ENCODE measurements at regions not wholly inside any gene's neighbourhood (a gene's known extent, or its start where the extent isn't known, plus 50 kb on each side); places are given as distances from the start of the nearest gene placed in this dataset.

DNA sequence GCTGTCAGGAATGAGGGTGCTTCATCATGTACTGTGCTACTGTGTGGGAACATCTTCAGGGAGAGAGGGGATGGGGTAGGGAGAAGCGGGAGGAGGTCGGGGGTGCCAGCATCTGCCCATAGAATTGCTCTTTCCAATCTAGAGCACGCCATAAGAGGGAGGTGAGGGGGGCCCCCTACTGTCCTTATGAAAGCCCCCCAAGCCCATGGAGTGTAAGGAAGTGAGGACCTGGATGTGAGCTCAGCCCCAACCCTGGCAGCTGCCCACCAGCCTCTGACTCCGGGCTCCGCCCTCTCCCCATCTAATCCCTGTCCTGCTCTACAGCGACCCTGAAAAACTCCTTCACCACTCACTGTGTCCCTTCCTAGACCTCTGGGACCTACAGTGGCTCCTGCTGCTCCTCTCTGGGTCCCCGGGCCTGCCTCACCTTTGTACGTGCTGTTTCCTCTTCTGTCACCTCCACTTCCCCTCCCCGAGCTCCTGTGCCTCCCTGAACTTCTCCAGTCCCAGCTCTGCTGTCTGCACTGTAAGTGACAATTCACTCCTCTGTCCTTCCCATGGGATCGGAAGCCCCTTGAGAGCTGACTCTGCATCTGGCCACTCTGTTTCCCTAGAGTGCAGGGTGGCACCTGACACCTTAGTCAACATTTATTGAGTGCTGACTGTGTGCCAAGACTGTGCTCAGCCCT is 269.4 kb downstream of the PTPRU start:
- no peak for DNase-seq (ENCODE audit: low read depth)
- in situ Hi-C loops (cut with HindIII; ENCODE audit: low pct_unique_long_range_greater_than_20kb, low sequenced_read_pairs), result no loop called here

DNA sequence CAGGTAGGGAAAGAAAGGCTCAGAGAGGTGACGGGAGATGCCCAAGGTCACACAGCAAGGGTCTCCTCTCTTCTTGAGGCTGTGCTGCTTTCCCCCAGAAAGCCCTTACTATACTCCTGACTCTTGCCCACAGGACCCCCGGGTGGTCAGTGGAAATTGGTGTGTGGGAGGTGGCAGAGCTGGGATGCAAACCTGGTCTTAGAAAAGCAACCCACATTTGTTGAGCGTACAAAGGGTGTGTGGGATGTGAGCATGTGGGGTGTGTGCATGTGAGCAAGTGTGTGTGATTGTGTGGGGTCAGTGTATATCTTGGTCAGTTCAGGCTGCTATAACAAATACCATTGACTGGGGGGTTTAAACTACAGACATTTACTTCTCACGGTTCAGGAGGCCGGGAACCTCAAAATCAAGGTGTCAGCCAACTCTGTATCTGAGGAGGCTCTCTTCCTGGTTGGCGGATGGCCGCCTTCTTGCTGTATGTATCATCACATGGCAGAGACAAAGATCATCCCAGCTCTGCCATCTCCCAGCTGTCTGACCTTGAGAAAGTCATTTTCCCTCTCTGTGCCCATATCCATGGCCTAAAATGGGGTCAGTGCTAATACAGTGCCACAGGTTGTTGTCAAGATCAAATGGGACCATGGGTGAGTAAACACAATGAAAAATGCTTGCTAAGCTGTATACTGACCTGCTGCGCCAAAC is 268.5 kb downstream of the PTPRU start:
- in situ Hi-C loops (cut with HindIII; ENCODE audit: low pct_unique_long_range_greater_than_20kb, low sequenced_read_pairs), result no loop called here

DNA sequence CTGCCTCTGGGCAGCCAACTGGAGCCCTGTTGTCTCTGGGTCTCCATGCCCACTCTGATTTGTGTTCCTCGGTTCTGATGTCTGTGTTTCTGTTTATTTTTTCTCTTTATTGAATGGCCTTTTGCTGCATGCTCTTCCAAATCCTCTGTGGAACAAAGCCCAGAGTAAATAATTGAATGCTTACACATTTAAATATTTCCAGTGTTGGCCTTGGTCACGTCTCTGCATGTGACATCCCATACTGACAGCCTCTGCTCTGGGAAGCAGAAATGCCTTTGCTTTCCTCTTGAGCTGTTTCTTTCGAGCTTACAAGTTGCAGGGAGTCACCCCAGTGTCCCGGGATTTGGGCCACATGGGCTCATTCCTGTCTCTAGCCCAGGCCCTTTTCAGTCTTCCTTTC is 267.9 kb downstream of the PTPRU start:
- in situ Hi-C loops (cut with HindIII; ENCODE audit: low pct_unique_long_range_greater_than_20kb, low sequenced_read_pairs), result no loop called here
- DNase-seq (ENCODE audit: low read depth), result no peak

More for the DNA sequence above, 268.5 kb downstream of the PTPRU start:
- no peak for DNase-seq (ENCODE audit: low read depth)

DNA sequence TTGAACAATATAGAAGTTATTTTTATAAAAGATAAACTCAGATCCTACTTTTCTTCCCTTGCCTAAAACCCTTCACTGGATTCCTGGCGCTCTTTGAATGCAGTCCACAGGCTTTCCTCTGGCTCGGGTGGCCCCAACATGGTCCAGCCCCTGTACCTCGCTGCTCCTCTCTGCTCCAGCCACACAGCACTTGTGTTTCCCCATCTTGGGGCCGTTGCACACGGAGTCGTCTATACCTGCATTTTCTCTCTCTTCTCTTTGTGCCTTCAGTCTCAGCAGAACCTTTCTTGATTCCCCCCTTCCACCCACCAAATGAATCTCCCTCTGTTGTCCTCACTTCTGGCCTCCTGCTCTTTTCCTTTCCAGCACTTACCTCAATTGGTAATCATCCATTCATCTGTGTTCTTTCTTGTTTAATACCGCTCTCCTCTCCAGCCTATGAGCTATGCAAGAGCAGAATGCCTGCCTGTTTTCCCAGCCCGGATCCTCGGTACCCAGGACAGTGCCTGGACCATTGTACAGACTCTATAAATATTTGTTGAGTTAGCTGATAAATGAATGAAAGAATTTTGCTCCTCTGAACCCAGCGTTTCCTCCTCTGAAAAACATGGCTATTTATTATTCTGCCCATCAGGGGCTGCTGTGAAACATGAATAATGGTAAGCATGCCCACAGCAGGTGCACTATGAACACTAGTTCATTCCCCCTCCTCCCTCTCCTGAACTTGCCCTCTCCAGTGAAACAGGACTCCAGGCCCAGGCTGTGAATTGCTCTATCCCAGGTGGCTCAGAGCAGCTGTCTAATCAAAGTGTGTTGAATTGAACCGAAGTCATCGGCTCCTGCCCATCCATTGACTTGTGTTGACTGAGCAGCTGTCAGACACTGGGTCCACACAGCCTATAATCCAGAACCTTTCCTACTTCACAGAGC is 266.9 kb downstream of the PTPRU start:
- no peak for DNase-seq (ENCODE audit: low read depth)
- in situ Hi-C loops (cut with HindIII; ENCODE audit: low pct_unique_long_range_greater_than_20kb, low sequenced_read_pairs), result no loop called here

DNA sequence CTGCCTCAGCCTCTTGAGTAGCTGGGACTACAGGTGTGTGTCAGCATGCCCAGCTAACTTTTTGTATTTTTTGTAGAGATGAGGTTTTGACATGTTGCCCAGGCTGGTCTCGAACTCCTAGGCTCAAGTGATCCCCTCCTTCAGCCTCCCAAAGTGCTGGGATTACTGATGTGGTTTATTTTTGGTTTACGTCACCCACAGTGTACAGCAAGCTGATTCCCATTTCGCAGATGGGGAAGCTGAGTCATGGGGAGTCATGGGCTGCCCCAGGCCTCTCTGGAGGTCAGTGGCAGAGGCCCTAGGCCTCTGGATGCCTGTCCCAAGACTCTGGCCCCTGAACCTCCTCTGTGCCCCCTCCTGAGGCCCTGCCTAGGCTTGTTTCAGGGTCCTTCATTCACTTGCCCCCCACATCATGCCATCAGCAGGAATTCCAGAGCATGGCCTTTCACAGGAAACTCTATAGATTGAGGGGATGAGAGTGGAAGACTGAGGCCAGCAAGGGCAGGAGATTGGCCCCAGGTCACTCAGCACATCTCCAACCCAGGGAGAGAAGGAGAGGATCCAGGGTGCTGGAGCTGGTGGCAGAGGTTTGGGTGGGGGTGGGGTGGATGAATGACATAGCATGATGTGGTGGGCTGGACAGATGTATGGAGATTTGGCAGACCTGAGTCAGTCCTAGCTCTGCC is 266.0 kb downstream of the PTPRU start:
- in situ Hi-C loops (cut with HindIII; ENCODE audit: low pct_unique_long_range_greater_than_20kb, low sequenced_read_pairs), result no loop called here
- DNase-seq (ENCODE audit: low read depth), result no peak

DNA sequence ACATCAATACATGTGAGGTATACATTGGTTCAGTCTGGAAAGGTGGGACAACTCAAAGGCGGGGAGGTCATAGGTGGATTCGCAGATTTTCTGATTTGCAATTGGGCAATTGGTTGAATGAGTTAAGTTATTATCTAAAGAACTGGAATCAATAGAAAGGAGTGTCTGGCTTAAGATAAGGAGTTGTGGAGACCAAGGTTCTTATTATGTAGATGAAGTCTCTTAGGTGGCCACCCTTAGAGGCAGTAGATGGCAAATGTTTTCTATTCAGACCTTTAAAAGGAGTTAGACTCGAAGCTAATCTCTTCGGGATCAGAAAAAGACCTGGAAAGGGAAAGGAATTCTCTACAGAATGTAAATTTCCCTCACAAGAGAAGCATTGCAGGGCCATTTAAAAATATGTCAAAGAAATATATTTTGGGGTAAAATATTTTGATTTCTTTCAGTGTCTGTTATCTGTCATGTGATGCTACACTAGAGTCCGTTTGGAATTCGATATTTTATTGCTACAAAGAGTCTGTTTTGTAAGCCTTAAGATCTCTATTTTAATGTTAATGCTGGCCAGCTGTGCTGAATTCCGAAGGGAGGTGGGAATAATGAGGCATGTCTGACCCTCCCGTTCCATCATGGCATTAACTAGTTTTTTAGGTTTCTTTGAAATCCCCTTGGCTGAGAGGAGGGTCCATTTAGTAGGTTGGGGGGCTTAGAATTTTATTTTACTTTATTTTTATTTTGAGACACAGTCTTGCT is 265.1 kb downstream of the PTPRU start:
- in situ Hi-C loops (cut with HindIII; ENCODE audit: low pct_unique_long_range_greater_than_20kb, low sequenced_read_pairs), result no loop called here

DNA sequence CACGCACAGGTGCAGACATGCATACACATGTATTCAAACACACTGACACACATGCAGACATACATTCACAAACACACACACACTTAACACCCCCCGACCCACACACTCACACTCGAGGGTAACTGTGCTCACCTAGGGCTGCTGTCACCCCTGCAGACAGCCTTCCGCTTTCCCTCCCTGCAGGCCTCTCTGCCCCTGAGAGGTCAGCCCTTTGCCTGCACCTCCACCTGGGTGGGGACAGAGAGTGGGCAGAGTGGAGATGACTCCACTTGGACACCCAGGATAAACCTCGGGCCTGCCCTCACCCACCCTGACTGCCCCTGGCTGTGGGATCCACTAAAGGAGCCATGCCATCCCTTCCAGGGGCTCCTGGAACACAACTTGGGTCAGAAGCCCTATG is 264.3 kb downstream of the PTPRU start:
- in situ Hi-C loops (cut with HindIII; ENCODE audit: low pct_unique_long_range_greater_than_20kb, low sequenced_read_pairs), result no loop called here
- DNase-seq (ENCODE audit: low read depth), result no peak

More for the DNA sequence above, 265.1 kb downstream of the PTPRU start:
- DNase-seq (ENCODE audit: low read depth), result no peak

DNA sequence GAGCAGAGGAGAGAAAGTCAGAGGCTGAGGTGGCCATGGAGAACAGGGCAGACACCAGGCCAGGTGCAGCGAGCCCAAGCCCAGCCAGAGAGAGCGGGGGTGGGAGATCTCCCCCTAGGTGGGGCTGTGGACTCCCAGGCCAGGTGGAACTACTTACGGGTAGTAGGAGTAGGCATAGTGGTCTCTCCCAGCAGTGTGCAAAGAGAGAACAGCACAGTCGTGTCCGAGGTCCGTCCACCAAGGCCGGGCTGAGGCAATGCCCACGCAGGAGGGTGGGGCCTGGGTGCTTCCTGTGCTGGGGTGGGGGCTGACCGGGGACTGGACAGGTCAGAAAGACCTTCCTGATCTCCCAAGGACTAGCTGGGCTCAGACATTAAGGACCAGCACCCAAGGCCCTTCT is 263.7 kb downstream of the PTPRU start:
- in situ Hi-C loops (cut with HindIII; ENCODE audit: low pct_unique_long_range_greater_than_20kb, low sequenced_read_pairs), result no loop called here
- no peak for DNase-seq (ENCODE audit: low read depth)

DNA sequence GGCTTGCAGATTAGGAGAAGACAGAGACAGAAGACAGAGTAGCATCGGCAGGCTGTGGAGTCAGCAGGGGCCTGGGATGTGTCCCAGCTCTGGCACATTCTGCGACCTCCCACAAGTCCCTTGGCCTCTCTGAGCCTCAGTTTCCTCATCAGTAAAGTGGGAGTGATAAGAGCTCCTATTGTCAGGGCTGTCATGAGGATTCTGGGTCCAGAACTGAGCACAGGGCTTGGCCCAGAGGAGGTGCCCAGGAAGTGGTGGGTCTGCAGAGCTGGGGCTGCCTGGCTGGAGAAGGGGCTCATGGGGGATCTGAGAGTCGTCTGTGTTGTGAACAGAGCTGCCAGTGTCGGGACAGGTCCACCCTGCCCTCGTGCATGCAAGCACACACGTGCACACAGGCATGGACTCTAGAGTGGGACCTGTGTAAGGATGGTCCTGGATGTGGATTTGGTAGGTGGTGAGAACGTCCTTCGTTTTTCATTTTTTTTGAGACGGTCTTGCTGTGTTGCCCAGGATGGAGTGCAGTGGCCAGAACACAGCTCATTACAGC is 262.9 kb downstream of the PTPRU start:
- in situ Hi-C loops (cut with HindIII; ENCODE audit: low pct_unique_long_range_greater_than_20kb, low sequenced_read_pairs), result no loop called here

DNA sequence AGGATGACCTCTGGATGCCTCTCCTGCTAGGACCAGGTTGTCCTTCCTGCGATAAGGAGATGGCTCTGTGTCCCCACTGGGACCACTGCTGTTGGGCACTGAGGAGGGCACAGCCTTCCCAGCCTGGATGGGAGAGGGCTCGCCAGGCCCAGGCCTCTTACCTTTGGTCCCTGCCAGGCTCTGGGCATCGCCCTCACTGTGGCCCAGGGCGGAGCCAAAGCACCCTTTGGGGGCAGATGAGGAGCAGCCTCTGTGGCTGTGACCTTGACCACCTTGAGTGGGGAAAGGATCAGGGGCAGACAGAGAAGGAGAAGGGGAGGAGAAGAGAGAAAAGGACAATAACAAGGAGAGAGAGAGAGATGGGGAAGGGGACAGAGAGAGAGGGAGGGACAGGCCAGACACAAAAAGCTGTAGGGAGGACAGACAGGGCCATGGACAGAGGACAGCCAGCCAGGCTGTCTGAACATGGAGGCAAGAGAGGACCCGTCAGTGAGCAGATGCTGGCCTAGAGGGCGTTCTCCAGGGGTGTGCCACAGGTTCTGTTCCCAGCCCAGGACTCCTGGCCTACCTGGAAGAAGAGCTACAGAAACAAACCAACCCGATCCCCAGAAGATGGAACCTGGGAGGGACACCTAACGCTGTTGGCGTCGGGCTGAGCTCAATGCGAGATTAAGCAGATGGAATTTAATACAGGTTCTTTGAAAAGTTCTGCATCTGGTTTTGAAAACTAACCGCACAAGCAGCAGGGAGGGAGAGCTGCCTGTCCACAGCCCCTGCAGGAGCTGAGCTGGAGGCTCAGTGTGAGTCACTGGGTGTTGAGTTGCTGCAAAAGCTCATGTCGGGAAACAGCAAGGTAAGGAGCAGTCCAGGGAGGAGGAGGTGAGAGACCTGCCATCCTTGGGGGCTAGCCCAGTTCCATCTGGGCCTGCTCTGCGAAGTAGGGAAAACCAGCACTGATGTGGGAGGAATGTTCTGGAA is 262.1 kb downstream of the PTPRU start:
- in situ Hi-C loops (cut with HindIII; ENCODE audit: low pct_unique_long_range_greater_than_20kb, low sequenced_read_pairs), result no loop called here
- DNase-seq (ENCODE audit: low read depth), result no peak

More for the DNA sequence above, 262.9 kb downstream of the PTPRU start:
- DNase-seq (ENCODE audit: low read depth), result no peak

DNA sequence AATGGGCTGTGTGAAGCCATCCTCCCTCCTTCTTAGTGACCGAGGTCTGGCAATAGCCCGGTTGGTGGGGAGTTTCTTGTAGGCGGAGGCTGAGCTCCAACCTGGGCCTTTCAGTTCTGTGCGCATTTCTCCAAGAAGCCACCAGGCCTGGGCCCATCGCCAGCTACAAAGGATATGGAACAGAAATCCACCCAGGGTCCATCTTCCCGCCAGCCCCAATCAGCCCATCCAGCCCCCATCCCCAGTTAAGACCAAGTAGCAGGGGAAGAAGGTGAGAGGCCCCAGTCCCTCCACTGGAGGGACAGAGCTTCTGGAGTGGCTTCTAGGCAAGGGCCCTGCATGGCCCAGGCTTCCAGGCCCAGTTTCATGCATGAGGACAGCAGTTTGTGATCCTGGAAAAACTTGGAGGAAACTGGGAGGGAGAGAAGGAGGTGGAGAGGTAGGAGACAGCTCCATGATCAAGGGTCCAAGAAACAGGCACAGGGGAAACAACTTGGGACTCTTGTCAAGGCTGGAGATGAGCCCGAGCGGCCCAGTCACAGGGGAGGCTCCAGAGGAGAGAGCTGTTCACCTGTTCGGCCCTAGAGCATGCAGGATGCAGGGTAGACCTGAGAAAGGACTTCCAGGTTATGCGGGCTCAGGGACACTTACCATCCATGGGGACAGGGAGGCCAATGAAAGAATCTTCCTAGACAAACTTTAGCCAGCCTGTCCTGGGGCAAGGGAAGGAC is 261.2 kb downstream of the PTPRU start:
- in situ Hi-C loops (cut with HindIII; ENCODE audit: low pct_unique_long_range_greater_than_20kb, low sequenced_read_pairs), result no loop called here
- no peak for DNase-seq (ENCODE audit: low read depth)

DNA sequence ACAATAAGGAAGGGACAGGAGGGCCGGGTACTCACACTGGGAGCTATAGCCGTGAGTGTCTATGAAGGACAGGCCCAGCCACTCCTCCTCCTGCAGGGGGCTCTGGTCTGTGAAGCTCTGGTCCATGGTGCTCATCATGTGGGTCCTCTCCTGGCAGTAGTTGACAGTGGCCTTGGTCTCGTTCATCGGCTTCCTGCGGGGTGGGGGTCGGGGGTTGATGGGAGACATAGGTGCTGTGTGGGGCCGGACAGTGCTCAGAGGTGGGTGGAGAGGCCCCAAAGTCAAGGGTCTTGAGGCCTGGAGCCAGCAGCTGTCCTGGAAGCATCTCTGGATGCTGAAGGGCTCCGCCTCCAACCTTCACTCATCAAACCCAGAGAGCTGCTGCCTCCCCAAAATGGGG is 260.4 kb downstream of the PTPRU start:
- in situ Hi-C loops (cut with HindIII; ENCODE audit: low pct_unique_long_range_greater_than_20kb, low sequenced_read_pairs), result no loop called here
- no peak for DNase-seq (ENCODE audit: low read depth)

DNA sequence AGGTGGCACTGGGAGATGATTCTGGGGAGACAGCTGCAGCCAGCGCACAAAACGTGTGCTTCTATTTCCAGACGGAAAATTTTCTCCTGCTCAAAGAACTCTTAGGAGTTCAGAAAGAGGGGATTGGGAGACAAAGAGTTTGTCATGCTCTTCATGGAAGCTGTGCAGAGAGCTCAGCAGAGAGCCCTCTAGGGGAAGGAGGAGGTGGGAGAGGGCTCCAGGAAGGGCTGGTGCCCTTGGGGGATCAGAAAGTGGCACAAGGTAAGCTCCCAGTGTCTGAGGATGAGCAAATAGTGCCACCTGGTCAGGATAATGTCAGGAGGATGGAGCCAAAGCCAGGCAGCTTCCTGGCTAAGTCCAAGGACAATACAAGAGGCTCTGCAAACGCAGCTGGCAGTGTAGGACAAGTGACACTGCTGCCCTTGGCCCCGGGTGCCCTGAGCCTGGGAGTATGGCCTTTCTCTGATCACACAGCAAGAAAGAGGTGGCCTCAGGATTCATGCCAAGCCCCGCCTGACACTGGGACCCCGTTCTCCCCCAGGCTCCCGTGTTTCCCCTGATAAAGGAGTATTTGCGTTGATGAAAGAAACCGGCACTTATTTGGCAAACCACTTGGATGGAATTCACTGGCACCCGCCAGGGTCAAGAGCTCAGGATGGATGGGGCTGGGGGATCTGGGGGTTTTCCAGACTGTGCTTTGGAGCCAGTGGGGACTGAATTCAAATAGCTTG is 254.0 kb downstream of the PTPRU start:
- no peak for DNase-seq (ENCODE audit: low read depth)
- in situ Hi-C loops (cut with HindIII; ENCODE audit: low pct_unique_long_range_greater_than_20kb, low sequenced_read_pairs), result no loop called here

DNA sequence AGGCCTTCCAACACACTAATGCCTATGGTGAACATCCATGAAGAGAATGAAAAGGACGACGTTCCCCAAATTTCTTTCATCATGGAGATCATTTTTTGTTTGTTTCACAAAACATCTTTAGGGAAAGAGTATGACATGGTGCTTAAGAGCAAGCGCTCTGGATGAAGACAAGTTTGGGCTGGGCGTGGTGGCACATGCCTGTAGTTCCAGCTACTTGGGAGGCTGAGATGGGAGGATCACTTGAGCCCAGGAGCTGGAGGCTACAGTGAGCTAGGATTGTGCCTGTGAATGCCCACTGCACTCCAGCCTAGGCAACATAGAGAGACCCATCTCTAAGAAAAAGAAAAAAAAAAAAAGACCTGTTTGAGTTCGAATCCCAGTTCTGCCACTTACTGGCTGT is 253.1 kb downstream of the PTPRU start:
- in situ Hi-C loops (cut with HindIII; ENCODE audit: low pct_unique_long_range_greater_than_20kb, low sequenced_read_pairs), result no loop called here
- DNase-seq (ENCODE audit: low read depth), result no peak

DNA sequence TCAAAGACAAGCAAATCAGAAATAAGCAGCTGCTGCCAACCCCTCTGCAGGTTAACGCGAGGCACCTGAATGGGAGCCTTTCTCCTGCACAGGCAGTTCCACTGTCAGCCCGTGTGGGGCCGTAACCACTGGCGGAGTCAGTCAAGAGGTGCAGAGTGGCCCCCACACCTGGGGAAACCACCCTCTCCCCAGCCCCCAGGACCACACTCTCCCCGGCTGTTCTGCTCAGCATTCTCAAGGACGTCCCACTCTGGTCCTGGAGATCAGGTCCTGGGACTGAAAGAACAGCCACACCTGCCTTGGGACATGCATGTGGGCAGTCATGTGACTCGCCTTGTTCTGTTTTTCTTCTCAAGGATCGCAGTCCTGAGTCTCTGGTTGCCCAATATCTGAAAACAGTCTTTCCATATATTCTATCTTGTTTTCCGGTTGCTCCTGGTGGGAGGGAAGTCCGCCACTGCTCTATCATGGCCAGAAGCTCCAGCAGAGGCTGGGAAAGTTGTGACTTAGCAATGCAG is 252.5 kb downstream of the PTPRU start:
- no peak for DNase-seq (ENCODE audit: low read depth)
- in situ Hi-C loops (cut with HindIII; ENCODE audit: low pct_unique_long_range_greater_than_20kb, low sequenced_read_pairs), result no loop called here
